Frontal cortex (tissue), 3 donors: ENCODE measurements at regions not wholly inside any gene's neighbourhood (a gene's known extent, or its start where the extent isn't known, plus 50 kb on each side); places are given as distances from the start of the nearest gene placed in this dataset.

Experiments
- DNase-seq, 2 donors: peaks; one replicate each; pipeline ENCODE4 v3.0.0; 2012; ENCODE audit warnings: low spot score in 2 of 2
- FAIRE-seq: peaks from 2 replicates; lab custom pipeline; 2012; peaks lifted over from hg19 to GRCh38; lab: Jason Lieb, UNC
- donor health status: control.
- donor health status: control.
- donor health status: control.

- FAIRE-seq, result no peak
- DNase-seq, result no peak
Observed at GRCh38 chr14:39868949-39869348, 436.7 kb upstream of the FBXO33 start.

GRCh38 chr14:39868251-39868650, 436.0 kb upstream of the FBXO33 start:
- DNase-seq, result no peak

GRCh38 chr14:39863441-39863840, 431.2 kb upstream of the FBXO33 start:
- FAIRE-seq (no peak), DNase-seq (no peak)

More at GRCh38 chr14:39868251-39868650, 436.0 kb upstream of the FBXO33 start:
- no peak for FAIRE-seq

GRCh38 chr14:39861696-39862095, 429.5 kb upstream of the FBXO33 start:
- FAIRE-seq (no peak), DNase-seq (no peak)

GRCh38 chr14:39861229-39861600, 429.0 kb upstream of the FBXO33 start:
- no peak for FAIRE-seq
- DNase-seq, result no peak

GRCh38 chr14:39860596-39861228, 428.5 kb upstream of the FBXO33 start:
- no peak for DNase-seq
- FAIRE-seq, result no peak

- no peak for FAIRE-seq
- no peak for DNase-seq
Observed at GRCh38 chr14:39859314-39859713, 427.1 kb upstream of the FBXO33 start.

- FAIRE-seq (no peak), DNase-seq (no peak)
Observed at GRCh38 chr14:39857376-39858055, 425.3 kb upstream of the FBXO33 start.

GRCh38 chr14:39853441-39853840, 421.2 kb upstream of the FBXO33 start:
- DNase-seq, result no peak
- no peak for FAIRE-seq

GRCh38 chr14:39851202-39851601, 419.0 kb upstream of the FBXO33 start:
- FAIRE-seq, result no peak
- DNase-seq, result no peak

GRCh38 chr14:39847852-39848251, 415.6 kb upstream of the FBXO33 start:
- FAIRE-seq (no peak), DNase-seq (no peak)

- FAIRE-seq, result no peak
- DNase-seq, result no peak
Observed at GRCh38 chr14:39847194-39847593, 415.0 kb upstream of the FBXO33 start.

- FAIRE-seq (no peak), DNase-seq (no peak)
Observed at GRCh38 chr14:39843881-39844280, 411.6 kb upstream of the FBXO33 start.

- DNase-seq, result no peak
Observed at GRCh38 chr14:39841088-39841487, 408.9 kb upstream of the FBXO33 start.

GRCh38 chr14:39827901-39828655, 395.8 kb upstream of the FBXO33 start:
- no peak for FAIRE-seq
- no peak for DNase-seq

More at GRCh38 chr14:39841088-39841487, 408.9 kb upstream of the FBXO33 start:
- FAIRE-seq, result no peak

- FAIRE-seq (no peak), DNase-seq (no peak)
Observed at GRCh38 chr14:39812532-39813320, 380.5 kb upstream of the FBXO33 start.

- DNase-seq, result no peak
- no peak for FAIRE-seq
Observed at GRCh38 chr14:39807271-39807670, 375.0 kb upstream of the FBXO33 start.

GRCh38 chr14:39784461-39784860, 352.2 kb upstream of the FBXO33 start:
- DNase-seq (no peak), FAIRE-seq (no peak)

GRCh38 chr14:39781466-39781865, 349.2 kb upstream of the FBXO33 start:
- FAIRE-seq (no peak), DNase-seq (no peak)

GRCh38 chr14:39773387-39774126, 341.3 kb upstream of the FBXO33 start:
- DNase-seq (no peak), FAIRE-seq (no peak)
